Mesenchymal stem cell (in vitro differentiated cells and primary cell): ENCODE measurements at regions not wholly inside any gene's neighbourhood (a gene's known extent, or its start where the extent isn't known, plus 50 kb on each side); places are given as distances from the start of the nearest gene placed in this dataset. TPM values are rescaled to one million over a fixed set of nuclear protein-coding genes. Genes with fewer than 3 reads are reported as not detected.

Experiments used
- DNase-seq: peaks from one replicate; pipeline ENCODE4 v3.0.0-alpha.2; 2013
- H2AFZ ChIP-seq: one replicate; pipeline ENCODE4 v1.6.1; 2013; ENCODE audit warnings: low read depth, mild to moderate bottlenecking, control low read depth, inconsistent platforms, low read length, moderate library complexity
- H2AK5ac ChIP-seq: 2 replicates; pipeline ENCODE4 v1.6.1; 2013; ENCODE audit warnings: low read length, moderate library complexity, mild to moderate bottlenecking, inconsistent platforms; ENCODE audit not compliant: severe bottlenecking
- H2BK120ac ChIP-seq: one replicate; pipeline ENCODE4 v1.6.1; 2013; ENCODE audit warnings: low read depth, mild to moderate bottlenecking, inconsistent platforms, low read length, moderate library complexity
- H2BK12ac ChIP-seq, 2 experiments: one replicate each; pipeline ENCODE4 v1.6.1; 2013; ENCODE audit warnings: inconsistent platforms in 2 of 2, low read length in 2 of 2, mild to moderate bottlenecking in 2 of 2, moderate library complexity in 2 of 2, control low read depth in 1 of 2
- H2BK15ac ChIP-seq: one replicate; pipeline ENCODE4 v1.6.1; 2013; ENCODE audit warnings: mild to moderate bottlenecking, low read depth, inconsistent platforms; ENCODE audit not compliant: poor library complexity, severe bottlenecking
- H2BK5ac ChIP-seq: 2 replicates; pipeline ENCODE4 v1.6.1; 2013; ENCODE audit warnings: low read depth, mild to moderate bottlenecking, low read length, control low read depth, inconsistent platforms; ENCODE audit not compliant: poor library complexity, severe bottlenecking
- H3K14ac ChIP-seq, 2 experiments: one replicate each; pipeline ENCODE4 v1.6.1; 2013; ENCODE audit warnings: inconsistent platforms in 2 of 2, low read length in 2 of 2, control low read depth in 1 of 2, mild to moderate bottlenecking in 1 of 2, moderate library complexity in 1 of 2
- H3K18ac ChIP-seq, 2 experiments: one replicate each; pipeline ENCODE4 v1.6.1; 2013; ENCODE audit warnings: inconsistent platforms in 2 of 2, low read length in 2 of 2, control low read depth in 1 of 2, low read depth in 1 of 2, mild to moderate bottlenecking in 1 of 2
- H3K23ac ChIP-seq, 2 experiments: one replicate each; pipeline ENCODE4 v1.6.1; 2013; ENCODE audit warnings: inconsistent platforms in 2 of 2, low read length in 2 of 2, mild to moderate bottlenecking in 2 of 2, moderate library complexity in 2 of 2, control low read depth in 1 of 2
- H3K27ac ChIP-seq: 2 replicates; pipeline ENCODE4 v1.5.1; 2013; ENCODE audit warnings: mild to moderate bottlenecking, moderate library complexity, low read length, control low read depth, inconsistent platforms; ENCODE audit not compliant: poor library complexity, severe bottlenecking
- H3K27me3 ChIP-seq, 2 experiments: 2 replicates each; pipeline versions ENCODE4 v1.6.1 to v1.7.0; 2013; ENCODE audit warnings: low read length in 2 of 2, mild to moderate bottlenecking in 2 of 2, moderate library complexity in 2 of 2, control low read depth in 1 of 2, inconsistent platforms in 1 of 2; ENCODE audit not compliant: control insufficient read depth in 1 of 2, insufficient read depth in 1 of 2
- H3K36me3 ChIP-seq, 2 experiments: 2 replicates each; pipeline versions ENCODE4 v1.6.1 to v1.7.0; 2013; ENCODE audit warnings: low read length in 2 of 2, control low read depth in 1 of 2, inconsistent platforms in 1 of 2, low read depth in 1 of 2, mild to moderate bottlenecking in 1 of 2; ENCODE audit not compliant: insufficient read depth in 2 of 2, control insufficient read depth in 1 of 2
- H3K4ac ChIP-seq, 2 experiments: one replicate each; pipeline ENCODE4 v1.6.1; 2013; ENCODE audit warnings: inconsistent platforms in 2 of 2, low read length in 2 of 2, mild to moderate bottlenecking in 2 of 2, moderate library complexity in 2 of 2, control low read depth in 1 of 2, low read depth in 1 of 2
- H3K4me1 ChIP-seq: 2 replicates; pipeline ENCODE4 v1.6.1; 2013; ENCODE audit warnings: low read depth, low read length, control low read depth; ENCODE audit not compliant: control insufficient read depth, insufficient read depth
- H3K4me2 ChIP-seq: 2 replicates; pipeline ENCODE4 v1.6.1; 2013; ENCODE audit warnings: low read length, mild to moderate bottlenecking, inconsistent platforms; ENCODE audit not compliant: poor library complexity, severe bottlenecking
- H3K4me3 ChIP-seq, 2 experiments: 2 replicates each; pipeline versions ENCODE4 v1.5.1 to v1.7.0; 2013; ENCODE audit warnings: low read length in 2 of 2, mild to moderate bottlenecking in 2 of 2, control low read depth in 1 of 2, low read depth in 1 of 2; ENCODE audit not compliant: insufficient read depth in 1 of 2
- H3K79me1 ChIP-seq: replicated peaks from 2 replicates; pipeline ENCODE4 v1.6.1; 2013; ENCODE audit warnings: mild to moderate bottlenecking, control low read depth, low read length, inconsistent platforms; ENCODE audit not compliant: poor library complexity, severe bottlenecking
- H3K9ac ChIP-seq: 2 replicates; pipeline ENCODE4 v1.7.0; 2013; ENCODE audit warnings: mild to moderate bottlenecking, low read length, moderate library complexity
- H3K9me3 ChIP-seq: 2 replicates; pipeline ENCODE4 v1.7.0; 2013; ENCODE audit warnings: mild to moderate bottlenecking, low read length; ENCODE audit not compliant: control insufficient read depth
- H4K8ac ChIP-seq: one replicate; pipeline ENCODE4 v1.6.1; 2013; ENCODE audit warnings: inconsistent platforms, mild to moderate bottlenecking, low read length, moderate library complexity
- H4K91ac ChIP-seq: one replicate; pipeline ENCODE4 v1.6.1; 2013; ENCODE audit warnings: mild to moderate bottlenecking, low read length, inconsistent platforms
- WGBS: methylation state at CpG from one replicate; pipeline ENCODE4 v1.1.7; 2013; ENCODE audit warnings: mixed read lengths; 5-methylcytosine and 5-hydroxymethylcytosine counted together
- small RNA-seq: library from polyadenylated mRNA; stranded (forward); fragments of <200 nt; extraction: miRNeasy Mini kit (QIAGEN cat#:217004); gene quantifications from one replicate; pipeline ENCODE3, GENCODE V24; 2013; ENCODE audit warnings: low read depth

DNA sequence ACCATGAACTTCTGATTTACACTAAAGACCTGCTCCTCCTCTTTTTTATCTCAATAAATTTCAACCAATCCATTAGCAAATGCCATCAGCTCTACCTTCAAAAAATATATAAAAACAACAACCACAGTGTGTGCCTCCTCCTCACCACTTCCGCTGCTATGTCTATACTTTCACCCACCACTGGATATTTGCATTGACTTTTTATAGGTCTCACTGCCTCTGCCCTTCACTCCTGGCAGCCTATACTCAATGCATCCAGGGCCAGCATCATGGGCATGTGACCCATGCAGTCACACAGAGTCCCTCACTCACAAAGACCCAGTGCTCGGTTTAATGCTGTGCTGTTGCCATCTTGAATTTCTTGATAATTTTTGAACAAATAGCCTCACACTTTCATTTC lies 53.5 kb upstream of the CCDC54 start:
- Histone ChIP-seq H2AFZ (no peak overlapping the region), H3K18ac (no peak overlapping the region), H3K27me3 (no peaks in the 10 kb centered on the region), H2BK120ac (no peak overlapping the region), H3K9me3 (no peaks in the 10 kb centered on the region), H3K23ac (no peak overlapping the region), H3K4me2 (no peak overlapping the region), H4K91ac (no peak overlapping the region), H3K79me1 (no peaks in the 10 kb centered on the region), H3K9ac (no peak overlapping the region), H3K4me1 (no peaks in the 10 kb centered on the region), H3K36me3 (no peaks in the 10 kb centered on the region), H3K4ac (no peak overlapping the region), H2BK15ac (no peak overlapping the region), H2BK12ac (no peak overlapping the region), H2BK5ac (no peak overlapping the region), H2AK5ac (no peak overlapping the region), H3K4me3 (no peak overlapping the region), H4K8ac (no peak overlapping the region), H3K14ac (no peak overlapping the region), H3K27ac (no peak overlapping the region)
- 81% methylated on average over 2 of the region's 2 CpGs for WGBS
- no peak for DNase-seq

DNA sequence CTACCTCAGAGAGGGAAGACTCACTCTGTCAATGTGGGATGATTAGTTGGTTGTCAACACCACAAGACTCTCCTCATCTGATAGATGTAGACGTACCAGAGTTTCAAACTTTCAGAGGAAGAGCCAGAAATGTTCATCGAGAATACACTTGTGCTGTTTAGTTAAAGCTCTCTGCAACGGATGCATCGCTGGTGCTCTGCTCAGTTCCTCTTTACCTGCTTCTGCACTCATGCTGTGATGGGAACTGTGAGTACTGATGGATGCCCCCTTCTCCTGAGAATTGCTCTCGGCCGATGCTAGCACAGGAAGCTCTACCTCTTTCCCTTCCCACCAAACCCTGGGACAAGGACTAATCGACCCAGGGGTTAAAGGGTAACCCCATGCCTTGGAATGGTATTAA lies 51.8 kb upstream of the CCDC54 start:
- no peak overlapping the region for H3K27ac ChIP-seq
- no peak overlapping the region for H4K8ac ChIP-seq
- H3K27me3 ChIP-seq, result no peaks in the 10 kb centered on the region
- WGBS, result 83% methylated on average over 7 of the region's 7 CpGs
- H3K14ac ChIP-seq, result no peak overlapping the region
- no peak overlapping the region for H3K4me2 ChIP-seq
- H3K4me3 ChIP-seq, result no peak overlapping the region
- no peak overlapping the region for H2BK5ac ChIP-seq
- H3K36me3 ChIP-seq, result no peaks in the 10 kb centered on the region
- no peaks in the 10 kb centered on the region for H3K4me1 ChIP-seq
- no peak overlapping the region for H2BK120ac ChIP-seq
- H2BK15ac ChIP-seq, result no peak overlapping the region
- no peak overlapping the region for H3K23ac ChIP-seq
- DNase-seq, result no peak
- H3K18ac ChIP-seq, result no peak overlapping the region
- no peaks in the 10 kb centered on the region for H3K79me1 ChIP-seq
- H4K91ac ChIP-seq, result no peak overlapping the region
- no peak overlapping the region for H3K4ac ChIP-seq
- no peaks in the 10 kb centered on the region for H3K9me3 ChIP-seq
- H2BK12ac ChIP-seq, result no peak overlapping the region
- H3K9ac ChIP-seq, result no peak overlapping the region
- H2AFZ ChIP-seq, result no peak overlapping the region
- no peak overlapping the region for H2AK5ac ChIP-seq

Small RNAs in the stretch of these regions (small RNA-seq; reads per million reads assigned to genes)
- gene MTCO1P35, result not detected
- not detected for gene MTND6P6
- gene RF00019, result not detected
- gene RNU6-1308P, result not detected
